Epithelial cell of esophagus (primary cell): ENCODE measurements at regions not wholly inside any gene's neighbourhood (a gene's known extent, or its start where the extent isn't known, plus 50 kb on each side); places are given as distances from the start of the nearest gene placed in this dataset.
A peak's percentile ranks its signal among the peaks of the same experiment; 100 is the strongest.

Experiments
- DNase-seq: peaks from one replicate; pipeline ENCODE4 v3.0.0; 2010; ENCODE audit warnings: low read depth
- H3K4me3 ChIP-seq: 2 replicates; pipeline ENCODE4 v1.5.1; 2011; ENCODE audit warnings: mild to moderate bottlenecking, low read length, control low read depth
- TF ChIP-seq, protein P1 (sequence below): IDR thresholded peaks from 2 replicates; pipeline ENCODE4 v1.5.1; 2011; ENCODE audit warnings: low read depth, mild to moderate bottlenecking, low read length, control low read depth, inconsistent platforms; ENCODE audit not compliant: insufficient read depth; ENCODE audit errors: missing control alignments

DNA sequence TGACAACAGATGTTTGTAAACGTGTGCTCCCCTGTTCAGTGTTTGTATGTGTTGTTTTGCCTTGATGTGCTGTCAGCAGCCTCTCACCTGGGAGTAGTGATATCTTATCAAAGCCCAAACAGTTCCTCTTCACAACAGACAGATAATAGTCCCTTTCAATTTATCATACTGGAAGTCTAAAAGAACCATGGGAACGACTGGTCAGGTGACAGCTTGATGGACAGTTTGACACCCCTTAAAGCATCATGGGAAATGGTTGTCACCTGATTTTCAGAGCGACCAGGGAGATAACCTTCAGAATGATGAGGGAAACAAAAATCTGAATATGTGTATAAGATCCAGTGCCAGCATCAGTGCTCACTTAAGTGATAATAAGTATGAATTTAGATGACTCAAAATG, 146.3 kb upstream of the SOX2 start:
- TF ChIP-seq, protein P1, sequence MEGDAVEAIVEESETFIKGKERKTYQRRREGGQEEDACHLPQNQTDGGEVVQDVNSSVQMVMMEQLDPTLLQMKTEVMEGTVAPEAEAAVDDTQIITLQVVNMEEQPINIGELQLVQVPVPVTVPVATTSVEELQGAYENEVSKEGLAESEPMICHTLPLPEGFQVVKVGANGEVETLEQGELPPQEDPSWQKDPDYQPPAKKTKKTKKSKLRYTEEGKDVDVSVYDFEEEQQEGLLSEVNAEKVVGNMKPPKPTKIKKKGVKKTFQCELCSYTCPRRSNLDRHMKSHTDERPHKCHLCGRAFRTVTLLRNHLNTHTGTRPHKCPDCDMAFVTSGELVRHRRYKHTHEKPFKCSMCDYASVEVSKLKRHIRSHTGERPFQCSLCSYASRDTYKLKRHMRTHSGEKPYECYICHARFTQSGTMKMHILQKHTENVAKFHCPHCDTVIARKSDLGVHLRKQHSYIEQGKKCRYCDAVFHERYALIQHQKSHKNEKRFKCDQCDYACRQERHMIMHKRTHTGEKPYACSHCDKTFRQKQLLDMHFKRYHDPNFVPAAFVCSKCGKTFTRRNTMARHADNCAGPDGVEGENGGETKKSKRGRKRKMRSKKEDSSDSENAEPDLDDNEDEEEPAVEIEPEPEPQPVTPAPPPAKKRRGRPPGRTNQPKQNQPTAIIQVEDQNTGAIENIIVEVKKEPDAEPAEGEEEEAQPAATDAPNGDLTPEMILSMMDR, result no peak

GRCh38 chr3:181564222-181564621, 147.5 kb upstream of the SOX2 start:
- DNase-seq, result peak; percentile 18
- H3K4me3 ChIP-seq, result no peak overlapping the region
- TF ChIP-seq, protein P1, result peak; percentile 15

More for the DNA sequence above, 146.3 kb upstream of the SOX2 start:
- DNase-seq, result no peak
- no peak overlapping the region for H3K4me3 ChIP-seq

GRCh38 chr3:181561139-181562031, 150.3 kb upstream of the SOX2 start:
- DNase-seq, result no peak
- H3K4me3 ChIP-seq, result no peak overlapping the region
- TF ChIP-seq, protein P1, result no peak

GRCh38 chr3:181558870-181559269, 152.9 kb upstream of the SOX2 start:
- no peak overlapping the region for H3K4me3 ChIP-seq
- TF ChIP-seq, protein P1, result no peak
- no peak for DNase-seq

- no peak for DNase-seq
- TF ChIP-seq, protein P1, result no peak
Observed at GRCh38 chr3:181555681-181556080, 156.0 kb upstream of the SOX2 start.

DNA sequence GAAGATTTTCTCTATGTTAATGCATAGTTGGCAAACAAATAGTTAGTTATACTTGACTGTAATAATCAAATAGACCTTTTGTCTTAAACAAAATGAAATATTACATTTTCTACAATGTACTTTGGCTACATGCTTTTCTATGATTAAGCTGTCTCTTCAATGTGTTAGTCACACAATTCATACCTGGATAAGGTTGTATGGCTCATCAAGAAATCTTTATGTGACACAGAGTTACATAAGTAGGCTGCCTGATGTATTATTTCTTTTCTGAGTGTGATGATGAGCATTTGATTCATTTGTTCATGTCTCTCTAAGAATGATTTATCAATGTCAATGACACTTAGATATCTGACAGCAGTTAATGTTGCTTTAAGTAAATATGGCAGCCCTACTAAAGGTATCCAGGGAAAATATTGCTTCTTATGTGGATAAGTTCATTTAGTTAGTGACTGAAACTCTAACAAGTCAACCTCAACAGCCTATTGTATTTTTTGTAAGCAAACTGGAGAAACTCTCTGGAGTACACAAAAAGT, 157.4 kb upstream of the SOX2 start:
- no peak overlapping the region for H3K4me3 ChIP-seq
- peak; percentile 82 for DNase-seq
- TF ChIP-seq, protein P1, result no peak

More at GRCh38 chr3:181555681-181556080, 156.0 kb upstream of the SOX2 start:
- no peak overlapping the region for H3K4me3 ChIP-seq
